Activated CD4-positive, alpha-beta T cell treated with anti-CD3 and anti-CD28 coated beads, Interleukin-2, amount 50 U/mL, for 16 hours (primary cell): ENCODE measurements at regions not wholly inside any gene's neighbourhood (a gene's known extent, or its start where the extent isn't known, plus 50 kb on each side); places are given as distances from the start of the nearest gene placed in this dataset.

Source experiments
- DNase-seq: peaks from one replicate; pipeline ENCODE4 v3.0.0-alpha.2; 2020

GRCh38 chr3:117589454-117589853, 879.9 kb downstream of the TUSC7 start:
- DNase-seq, result no peak

GRCh38 chr3:117595615-117596014, 886.0 kb downstream of the TUSC7 start:
- no peak for DNase-seq

- no peak for DNase-seq
Observed at GRCh38 chr3:117596503-117596902, 886.9 kb downstream of the TUSC7 start.

GRCh38 chr3:117597865-117598264, 888.3 kb downstream of the TUSC7 start:
- DNase-seq, result no peak

GRCh38 chr3:117600112-117600511, 890.5 kb downstream of the TUSC7 start:
- no peak for DNase-seq

- DNase-seq, result no peak
Observed at GRCh38 chr3:117600666-117601065, 891.1 kb downstream of the TUSC7 start.

GRCh38 chr3:117602058-117602644, 892.6 kb downstream of the TUSC7 start:
- DNase-seq, result no peak

GRCh38 chr3:117603097-117603496, 893.5 kb downstream of the TUSC7 start:
- DNase-seq, result no peak

- no peak for DNase-seq
Observed at GRCh38 chr3:117606866-117607265, 897.3 kb downstream of the TUSC7 start.

GRCh38 chr3:117609330-117609729, 899.8 kb downstream of the TUSC7 start:
- no peak for DNase-seq

GRCh38 chr3:117610156-117610555, 900.6 kb downstream of the TUSC7 start:
- no peak for DNase-seq

GRCh38 chr3:117611211-117611610, 901.6 kb downstream of the TUSC7 start:
- no peak for DNase-seq

GRCh38 chr3:117616227-117616626, 906.6 kb downstream of the TUSC7 start:
- DNase-seq, result no peak

GRCh38 chr3:117617906-117618305, 908.3 kb downstream of the TUSC7 start:
- no peak for DNase-seq

- DNase-seq, result no peak
Observed at GRCh38 chr3:117618462-117618861, 908.9 kb downstream of the TUSC7 start.

- no peak for DNase-seq
Observed at GRCh38 chr3:117619805-117620204, 910.2 kb downstream of the TUSC7 start.

- no peak for DNase-seq
Observed at GRCh38 chr3:117622171-117622841, 912.7 kb downstream of the TUSC7 start.

GRCh38 chr3:117624424-117624823, 914.8 kb downstream of the TUSC7 start:
- DNase-seq, result no peak

GRCh38 chr3:117625174-117625573, 915.6 kb downstream of the TUSC7 start:
- no peak for DNase-seq

GRCh38 chr3:117626577-117626976, 917.0 kb downstream of the TUSC7 start:
- no peak for DNase-seq

- no peak for DNase-seq
Observed at GRCh38 chr3:117628823-117629291, 919.3 kb downstream of the TUSC7 start.

GRCh38 chr3:117629505-117629904, 919.9 kb downstream of the TUSC7 start:
- DNase-seq, result no peak

GRCh38 chr3:117630469-117630868, 920.9 kb downstream of the TUSC7 start:
- no peak for DNase-seq

- DNase-seq, result no peak
Observed at GRCh38 chr3:117630885-117631284, 921.3 kb downstream of the TUSC7 start.

GRCh38 chr3:117631781-117632180, 922.2 kb downstream of the TUSC7 start:
- DNase-seq, result no peak
